Activated CD4-positive, alpha-beta memory T cell treated with anti-CD3 and anti-CD28 coated beads, Interleukin-2, amount 10 ng/mL, durations not matched to agents 7 days and 5 days (primary cell): ENCODE measurements at regions not wholly inside any gene's neighbourhood (a gene's known extent, or its start where the extent isn't known, plus 50 kb on each side); places are given as distances from the start of the nearest gene placed in this dataset.

Source experiments
- CTCF ChIA-PET: fragments of 350-600 bp; sonication (Branson Sonifier 250); formaldehyde crosslinking; loops from one replicate; lab custom pipeline; 2021; ENCODE audit warnings: antibody characterized with exemption, inconsistent platforms; lab: Charles Lee
- POLR2A ChIA-PET: fragments of 350-600 bp; sonication (Branson Sonifier 250); formaldehyde crosslinking; loops from one replicate; lab custom pipeline; 2021; ENCODE audit warnings: antibody characterized with exemption; lab: Charles Lee
- DNase-seq: peaks from one replicate; pipeline ENCODE4 v3.0.0-alpha.2; 2020
- H3K27ac Mint-ChIP-seq: one replicate; pipeline ENCODE4 v1.8.0; 2021; ENCODE audit warnings: mild to moderate bottlenecking, mixed read lengths
- H3K27me3 Mint-ChIP-seq: one replicate; pipeline ENCODE4 v1.8.0; 2021; ENCODE audit warnings: mixed read lengths
- H3K36me3 Mint-ChIP-seq: one replicate; pipeline ENCODE4 v1.8.0; 2021; ENCODE audit warnings: low read depth, mixed read lengths
- H3K4me1 Mint-ChIP-seq: one replicate; pipeline ENCODE4 v1.8.0; 2021; ENCODE audit warnings: mixed read lengths
- H3K4me3 Mint-ChIP-seq: one replicate; pipeline ENCODE4 v1.8.0; 2021; ENCODE audit warnings: mild to moderate bottlenecking, mixed read lengths
- H3K9me3 Mint-ChIP-seq: one replicate; pipeline ENCODE4 v1.8.0; 2021; ENCODE audit warnings: mixed read lengths

DNA sequence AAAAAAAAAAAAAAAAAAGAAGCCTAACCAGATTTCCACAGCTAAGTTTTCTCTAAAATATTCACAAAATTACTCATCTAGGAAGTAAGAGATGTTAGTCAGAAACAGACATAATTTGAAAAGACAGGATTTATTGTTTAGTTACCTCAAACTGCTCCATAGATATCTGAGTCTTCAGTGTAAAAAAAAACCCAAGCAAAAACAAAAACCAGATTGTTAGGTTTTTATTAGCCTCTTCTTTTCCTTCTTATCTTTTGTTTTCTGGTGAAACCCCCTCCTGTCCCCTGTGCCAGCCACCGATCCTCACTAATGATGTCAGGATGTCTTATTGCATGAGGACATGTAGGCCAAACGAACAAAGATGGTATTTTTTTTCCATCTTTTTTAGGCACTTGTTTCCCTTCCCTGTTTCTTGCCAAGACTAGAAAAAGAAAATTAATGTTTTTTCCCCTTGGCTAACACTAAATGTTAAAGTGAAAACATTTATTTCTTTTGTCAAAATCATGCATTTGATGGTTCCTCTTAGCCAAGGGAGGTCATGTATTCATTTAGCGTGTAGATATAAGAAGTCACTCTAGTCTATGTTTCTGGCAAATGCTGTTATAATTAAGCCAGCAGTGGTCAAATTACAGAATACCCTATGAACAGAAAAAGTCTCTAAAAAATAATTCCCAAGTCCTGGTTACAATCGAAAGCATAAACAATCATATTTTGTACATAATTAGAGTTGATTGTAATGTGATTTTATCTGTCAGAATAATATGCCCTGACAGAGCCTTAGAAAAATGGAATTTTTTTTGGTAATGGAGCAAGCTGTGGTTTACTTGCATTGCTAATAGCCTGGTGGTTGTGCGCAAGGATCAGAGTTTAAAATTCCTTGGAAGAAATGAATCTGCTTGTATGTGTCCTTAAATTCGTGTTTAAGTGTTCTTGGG is 702.4 kb upstream of the FZD8 start:
- Mint-ChIP-seq H3K36me3 (no peaks in the 10 kb centered on the region), H3K27ac (no peak overlapping the region), H3K27me3 (no peaks in the 10 kb centered on the region), H3K9me3 (peaks cover 8% of the 10 kb centered on the region), H3K4me3 (no peak overlapping the region), H3K4me1 (no peaks in the 10 kb centered on the region)
- POLR2A ChIA-PET, result no interaction called here
- CTCF ChIA-PET, result no interaction called here
- no peak for DNase-seq

DNA sequence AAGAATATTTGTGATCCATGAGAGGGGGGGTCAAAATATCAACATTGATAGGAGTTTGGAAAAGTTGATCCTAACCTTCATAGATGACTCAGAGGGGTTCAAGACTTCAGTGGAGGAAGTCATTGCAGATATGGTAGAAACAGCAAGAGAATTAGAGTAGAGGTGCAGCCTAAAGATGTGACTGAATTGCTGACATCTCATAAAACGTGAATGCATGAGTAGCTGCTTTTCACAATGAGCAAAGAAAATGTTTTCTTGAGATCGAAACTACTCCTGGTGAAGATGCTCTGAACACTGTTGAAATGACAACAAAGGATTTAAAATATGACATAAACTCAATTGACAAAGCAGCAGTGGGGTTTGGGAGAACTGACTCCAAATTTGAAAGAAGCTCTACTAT is 700.7 kb upstream of the FZD8 start:
- H3K36me3 Mint-ChIP-seq, result no peaks in the 10 kb centered on the region
- no peak overlapping the region for H3K27ac Mint-ChIP-seq
- H3K9me3 Mint-ChIP-seq, result peaks cover 9% of the 10 kb centered on the region
- H3K4me1 Mint-ChIP-seq, result no peaks in the 10 kb centered on the region
- no peaks in the 10 kb centered on the region for H3K27me3 Mint-ChIP-seq
- CTCF ChIA-PET, result no interaction called here
- H3K4me3 Mint-ChIP-seq, result no peak overlapping the region
- no peak for DNase-seq
- POLR2A ChIA-PET, result no interaction called here

DNA sequence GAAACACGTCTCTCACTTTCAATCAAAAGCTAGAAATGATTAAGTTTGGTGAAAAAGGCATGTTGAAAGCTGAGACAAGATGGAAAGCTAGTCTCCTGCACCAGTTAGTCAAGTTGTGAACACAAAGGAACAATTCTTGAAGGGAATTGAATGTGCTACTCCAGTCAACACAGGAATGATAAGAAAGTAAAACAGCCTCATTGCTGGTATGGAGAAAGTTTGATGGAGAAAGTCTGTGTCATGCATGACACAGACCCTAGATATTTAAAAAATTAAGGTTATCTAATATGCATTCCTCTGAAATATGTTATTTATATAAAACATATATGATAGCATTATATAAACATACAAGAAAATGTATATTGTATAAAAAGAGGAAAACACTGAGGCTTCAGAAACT is 699.4 kb upstream of the FZD8 start:
- Mint-ChIP-seq H3K27ac (no peak overlapping the region), H3K27me3 (no peaks in the 10 kb centered on the region), H3K9me3 (peaks cover 10% of the 10 kb centered on the region), H3K4me3 (no peak overlapping the region), H3K4me1 (no peaks in the 10 kb centered on the region), H3K36me3 (no peaks in the 10 kb centered on the region)
- no peak for DNase-seq
- CTCF ChIA-PET, result no interaction called here
- POLR2A ChIA-PET, result no interaction called here

DNA sequence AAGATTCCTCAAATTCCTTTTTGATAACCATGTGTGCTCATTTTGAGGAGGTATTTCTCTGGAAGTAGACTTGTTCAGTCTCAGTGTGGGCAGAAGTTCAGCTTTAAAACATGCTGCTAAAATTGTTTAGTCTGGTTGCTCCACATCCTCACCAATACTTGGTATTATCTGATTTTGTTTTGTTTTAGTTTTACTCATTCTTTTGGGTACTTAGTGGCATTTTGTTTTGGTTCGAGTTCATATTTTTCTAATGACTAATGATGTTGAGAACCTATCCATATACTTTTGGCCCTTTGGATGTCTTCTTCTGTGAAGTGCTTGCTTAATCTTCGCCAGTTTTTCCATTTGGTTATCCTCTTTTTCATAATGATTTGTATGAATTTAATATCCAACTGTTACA is 694.2 kb upstream of the FZD8 start:
- no peaks in the 10 kb centered on the region for H3K4me1 Mint-ChIP-seq
- CTCF ChIA-PET, result no interaction called here
- no peak overlapping the region for H3K27ac Mint-ChIP-seq
- H3K9me3 Mint-ChIP-seq, result peaks cover 5% of the 10 kb centered on the region
- no peak for DNase-seq
- H3K27me3 Mint-ChIP-seq, result no peaks in the 10 kb centered on the region
- POLR2A ChIA-PET, result no interaction called here
- H3K4me3 Mint-ChIP-seq, result no peak overlapping the region
- no peaks in the 10 kb centered on the region for H3K36me3 Mint-ChIP-seq

DNA sequence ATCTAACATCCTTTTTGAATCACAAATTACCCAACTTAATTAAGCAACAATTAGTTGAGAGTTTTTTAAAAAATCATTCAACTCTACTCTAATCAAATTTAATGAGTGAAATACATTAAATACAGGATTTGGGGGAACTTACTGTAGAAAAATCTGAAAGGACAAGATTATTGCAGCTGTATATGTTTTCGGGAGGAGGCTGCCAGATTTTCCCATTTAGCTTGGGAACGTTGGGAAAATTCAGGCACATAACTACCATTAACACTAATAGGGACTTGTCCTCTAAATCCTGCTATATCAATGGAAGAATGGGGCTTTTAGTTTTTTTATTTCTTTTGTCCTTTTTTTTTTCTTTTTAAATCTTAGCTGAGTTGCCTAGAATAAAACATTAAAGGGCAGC is 691.4 kb upstream of the FZD8 start:
- POLR2A ChIA-PET, result no interaction called here
- CTCF ChIA-PET, result no interaction called here
- DNase-seq, result no peak
- Mint-ChIP-seq H3K36me3 (no peaks in the 10 kb centered on the region), H3K27me3 (no peaks in the 10 kb centered on the region), H3K27ac (no peak overlapping the region), H3K4me3 (no peak overlapping the region), H3K4me1 (no peaks in the 10 kb centered on the region), H3K9me3 (peaks cover 6% of the 10 kb centered on the region)

DNA sequence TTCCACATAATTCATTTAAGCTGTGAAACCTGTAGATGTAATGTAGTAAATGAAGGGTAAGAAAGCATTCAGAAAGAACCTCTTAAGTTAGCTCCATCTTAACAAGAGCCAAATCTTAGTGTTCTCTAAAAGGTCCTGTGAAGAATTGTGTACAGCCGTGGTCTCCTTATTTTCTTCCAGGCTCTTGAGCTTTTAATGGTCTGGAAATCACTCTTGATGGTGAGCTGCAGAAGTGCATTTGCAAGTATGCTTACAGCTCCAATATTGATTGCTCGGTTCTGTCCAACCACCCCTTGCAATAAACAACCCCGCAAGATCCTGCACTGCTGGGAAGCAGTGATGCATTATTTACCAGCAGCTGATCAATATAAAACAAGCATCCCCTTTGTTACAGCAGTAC is 690.8 kb upstream of the FZD8 start:
- Mint-ChIP-seq H3K9me3 (peaks cover 6% of the 10 kb centered on the region), H3K4me3 (no peak overlapping the region), H3K36me3 (no peaks in the 10 kb centered on the region), H3K27me3 (no peaks in the 10 kb centered on the region), H3K27ac (no peak overlapping the region), H3K4me1 (no peaks in the 10 kb centered on the region)
- DNase-seq, result no peak
- ChIA-PET CTCF (no interaction called here), POLR2A (no interaction called here)

DNA sequence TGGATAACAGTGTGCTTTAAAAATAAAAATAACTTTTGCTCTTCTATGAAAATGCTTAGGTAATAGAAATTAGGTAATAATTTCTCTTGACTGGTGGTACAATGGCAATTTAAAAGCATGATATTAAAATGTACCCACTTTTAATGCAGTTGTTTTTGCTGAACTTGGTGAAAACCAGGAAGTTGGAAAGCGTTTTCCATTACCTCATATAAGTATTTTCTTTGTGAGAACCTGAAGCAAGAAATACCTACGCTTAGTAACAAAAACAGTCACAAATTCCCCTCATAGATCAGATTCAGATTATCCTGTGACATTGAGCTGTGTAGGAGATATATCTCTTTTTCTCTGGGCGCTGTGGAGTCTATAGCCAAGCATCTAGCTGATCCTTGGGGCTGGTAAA is 689.0 kb upstream of the FZD8 start:
- no peak overlapping the region for H3K4me3 Mint-ChIP-seq
- peaks cover 4% of the 10 kb centered on the region for H3K9me3 Mint-ChIP-seq
- no peak overlapping the region for H3K27ac Mint-ChIP-seq
- H3K36me3 Mint-ChIP-seq, result no peaks in the 10 kb centered on the region
- H3K4me1 Mint-ChIP-seq, result no peaks in the 10 kb centered on the region
- DNase-seq, result no peak
- POLR2A ChIA-PET, result no interaction called here
- H3K27me3 Mint-ChIP-seq, result no peaks in the 10 kb centered on the region
- CTCF ChIA-PET, result no interaction called here

DNA sequence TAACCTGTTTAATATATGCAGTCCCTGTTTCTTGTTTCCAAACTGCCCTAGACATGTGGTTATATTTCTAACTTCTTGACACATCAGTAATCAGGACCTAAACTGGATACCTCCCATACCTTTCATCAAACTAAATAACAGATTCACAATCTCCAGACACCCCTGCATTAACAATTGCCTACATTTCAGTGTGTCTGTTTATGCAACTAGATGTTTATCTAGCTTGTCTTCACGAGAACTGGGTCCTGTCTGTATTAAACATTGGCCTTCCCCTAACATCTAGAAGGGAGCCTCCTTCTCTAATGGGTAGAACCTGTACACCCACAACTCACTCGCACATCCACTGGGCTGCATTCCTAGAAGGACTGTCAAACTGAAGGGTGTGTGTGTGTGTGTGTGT is 683.7 kb upstream of the FZD8 start:
- no peaks in the 10 kb centered on the region for H3K36me3 Mint-ChIP-seq
- no peaks in the 10 kb centered on the region for H3K27me3 Mint-ChIP-seq
- no peak overlapping the region for H3K4me3 Mint-ChIP-seq
- no peaks in the 10 kb centered on the region for H3K4me1 Mint-ChIP-seq
- no peak overlapping the region for H3K27ac Mint-ChIP-seq
- DNase-seq, result no peak
- ChIA-PET POLR2A (no interaction called here), CTCF (no interaction called here)
- peaks cover 14% of the 10 kb centered on the region for H3K9me3 Mint-ChIP-seq

DNA sequence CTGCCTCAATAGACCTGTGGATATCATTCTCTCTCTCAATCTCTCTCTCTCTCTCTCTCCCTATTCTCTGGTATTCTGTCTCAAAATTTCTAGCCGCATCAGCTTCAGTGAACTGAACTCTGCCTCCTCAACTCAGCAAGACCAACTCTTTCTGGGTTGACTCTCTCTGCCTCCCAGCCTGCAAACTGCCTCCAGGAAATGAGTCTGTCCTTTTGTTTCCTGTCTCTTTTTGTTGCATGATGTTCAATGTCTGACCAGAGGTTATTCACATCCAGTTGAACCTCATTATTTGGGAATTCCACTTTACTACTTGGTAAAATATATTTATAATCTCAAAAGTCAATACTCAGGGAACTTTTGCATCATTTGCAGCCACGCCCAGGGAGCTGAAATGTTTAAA is 682.7 kb upstream of the FZD8 start:
- Mint-ChIP-seq H3K4me1 (no peaks in the 10 kb centered on the region), H3K36me3 (no peaks in the 10 kb centered on the region), H3K9me3 (peaks cover 14% of the 10 kb centered on the region), H3K27me3 (no peaks in the 10 kb centered on the region), H3K4me3 (no peak overlapping the region), H3K27ac (no peak overlapping the region)
- no peak for DNase-seq
- ChIA-PET CTCF (no interaction called here), POLR2A (no interaction called here)

DNA sequence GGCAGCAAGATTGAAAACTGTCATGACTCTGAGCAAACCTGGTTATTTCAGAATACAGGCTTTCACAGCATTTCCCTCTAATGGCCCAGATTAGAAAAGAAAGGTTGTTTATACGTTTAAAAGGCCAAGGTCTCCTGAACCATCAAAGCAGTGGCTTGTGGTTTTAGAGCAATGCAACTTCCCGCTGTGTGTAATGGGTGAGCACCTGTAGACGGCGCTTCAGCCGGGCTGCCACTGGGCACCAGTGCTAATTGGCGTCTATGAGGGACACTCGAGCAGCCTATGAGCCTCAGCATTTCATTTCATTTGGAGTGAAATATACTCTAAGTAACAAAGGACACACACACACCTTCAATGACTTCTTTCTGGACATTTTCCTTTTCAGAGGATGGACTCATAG is 671.0 kb upstream of the FZD8 start:
- POLR2A ChIA-PET, result no interaction called here
- H3K9me3 Mint-ChIP-seq, result peaks cover 3% of the 10 kb centered on the region
- DNase-seq, result no peak

DNA sequence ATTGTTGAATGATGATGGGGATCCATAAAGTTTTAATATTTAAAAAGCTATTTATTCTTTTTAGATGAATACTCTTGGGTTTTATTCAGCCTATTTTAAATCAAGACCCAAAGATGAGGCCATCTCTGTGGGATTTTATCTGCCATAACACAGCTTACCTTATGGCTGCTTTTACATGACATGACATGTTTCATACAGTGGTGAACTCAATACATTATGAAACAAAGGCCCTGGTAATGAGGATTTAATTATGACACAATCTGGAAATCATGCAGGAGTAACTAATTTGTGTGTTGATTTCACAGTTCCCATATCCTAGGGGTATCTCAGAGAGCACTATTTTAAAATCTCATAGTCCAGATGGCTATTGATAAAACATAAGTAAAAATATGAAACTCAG is 661.8 kb upstream of the FZD8 start:
- Mint-ChIP-seq H3K36me3 (no peaks in the 10 kb centered on the region), H3K9me3 (peaks cover 6% of the 10 kb centered on the region), H3K4me1 (no peaks in the 10 kb centered on the region), H3K4me3 (no peak overlapping the region), H3K27me3 (no peaks in the 10 kb centered on the region), H3K27ac (no peak overlapping the region)
- CTCF ChIA-PET, result no interaction called here
- POLR2A ChIA-PET, result no interaction called here
- DNase-seq, result no peak

More for the DNA sequence above, 671.0 kb upstream of the FZD8 start:
- CTCF ChIA-PET, result no interaction called here
- Mint-ChIP-seq H3K4me1 (no peaks in the 10 kb centered on the region), H3K27me3 (no peaks in the 10 kb centered on the region), H3K36me3 (no peaks in the 10 kb centered on the region), H3K4me3 (no peak overlapping the region), H3K27ac (no peak overlapping the region)

DNA sequence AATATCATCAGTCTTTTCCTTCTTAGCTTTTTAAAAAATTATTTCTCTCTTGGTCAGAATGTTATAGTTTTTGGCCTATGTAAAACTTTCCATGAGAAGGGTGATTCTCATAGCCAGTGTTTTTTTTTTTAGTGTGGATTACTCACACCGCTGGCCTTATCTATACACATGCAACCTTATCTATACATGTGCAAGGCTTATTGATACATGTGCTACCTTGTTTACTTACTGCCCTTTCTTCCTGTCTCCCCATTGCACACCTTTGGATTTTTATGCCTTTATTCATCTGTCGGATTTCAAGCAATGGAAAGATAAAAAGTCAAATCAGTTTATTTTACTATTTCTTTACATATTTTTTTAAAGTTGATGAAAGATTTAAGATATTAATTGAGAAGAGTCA is 660.0 kb upstream of the FZD8 start:
- Mint-ChIP-seq H3K27ac (no peak overlapping the region), H3K27me3 (no peaks in the 10 kb centered on the region), H3K36me3 (no peaks in the 10 kb centered on the region), H3K9me3 (peaks cover 7% of the 10 kb centered on the region), H3K4me3 (no peak overlapping the region), H3K4me1 (no peaks in the 10 kb centered on the region)
- DNase-seq, result no peak
- POLR2A ChIA-PET, result no interaction called here
- CTCF ChIA-PET, result no interaction called here

DNA sequence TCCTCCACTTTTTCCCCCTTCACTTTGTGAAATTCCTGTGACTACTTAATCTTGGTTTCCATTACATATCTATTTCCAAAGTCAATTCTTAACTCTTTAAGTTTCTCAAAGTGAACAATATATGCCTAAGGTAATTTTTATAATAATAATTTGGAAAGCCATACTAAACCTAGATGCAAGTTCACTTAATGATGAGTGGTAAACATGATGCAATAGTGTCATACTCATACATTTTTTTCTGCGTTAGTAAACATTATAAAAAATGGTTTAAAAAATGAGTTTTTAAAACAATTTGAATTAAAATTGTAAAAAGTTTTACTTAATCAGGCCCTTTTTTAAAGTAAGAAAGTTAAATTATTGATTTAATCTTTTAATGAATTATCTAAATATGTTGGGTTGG is 659.4 kb upstream of the FZD8 start:
- CTCF ChIA-PET, result no interaction called here

DNA sequence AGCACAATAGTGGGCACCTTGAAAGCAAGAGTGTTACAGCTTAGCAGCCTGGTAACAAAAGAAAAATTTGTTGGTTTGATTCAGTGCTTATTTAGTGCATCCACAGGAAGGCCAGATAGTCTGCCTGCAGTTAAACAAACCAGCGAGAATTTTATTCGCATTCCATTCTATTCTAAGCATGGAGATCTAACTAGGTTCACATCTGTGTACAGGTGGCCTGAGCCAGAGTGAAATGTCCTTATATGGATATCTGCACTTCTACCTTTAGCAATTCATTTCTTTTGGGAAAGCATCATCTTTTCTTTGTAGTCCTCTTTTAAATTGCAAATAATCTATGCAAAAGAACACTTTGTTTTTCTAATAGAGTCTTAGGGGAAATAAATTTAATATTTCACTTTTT is 659.0 kb upstream of the FZD8 start:
- Mint-ChIP-seq H3K4me3 (no peak overlapping the region), H3K36me3 (no peaks in the 10 kb centered on the region), H3K9me3 (peaks cover 7% of the 10 kb centered on the region), H3K4me1 (no peaks in the 10 kb centered on the region), H3K27ac (no peak overlapping the region), H3K27me3 (no peaks in the 10 kb centered on the region)
- CTCF ChIA-PET, result no interaction called here
- no peak for DNase-seq
- POLR2A ChIA-PET, result no interaction called here

More for the DNA sequence above, 659.4 kb upstream of the FZD8 start:
- no peak overlapping the region for H3K4me3 Mint-ChIP-seq
- H3K4me1 Mint-ChIP-seq, result no peaks in the 10 kb centered on the region
- POLR2A ChIA-PET, result no interaction called here
- H3K36me3 Mint-ChIP-seq, result no peaks in the 10 kb centered on the region
- no peak for DNase-seq
- H3K27me3 Mint-ChIP-seq, result no peaks in the 10 kb centered on the region
- H3K9me3 Mint-ChIP-seq, result peaks cover 7% of the 10 kb centered on the region
- H3K27ac Mint-ChIP-seq, result no peak overlapping the region
